ENCODE measurements at regions not wholly inside any gene's neighbourhood (a gene's known extent, or its start where the extent isn't known, plus 50 kb on each side); places are given as distances from the start of the nearest gene placed in this dataset.

GRCh38 chr17:14585099-14585498 lies 284.2 kb downstream of the HS3ST3B1 start:
- no peaks in the 10 kb centered on the region for H3K4me1 ChIP-seq (ENCODE audit: control insufficient read depth in 1 of 2, insufficient read depth in 2 of 2, low read length in 2 of 2)
- intact Hi-C loops (cut with micrococcal nuclease): no loop called here
- no peak overlapping the region for H3K27ac Mint-ChIP-seq
- H4K20me1 ChIP-seq (ENCODE audit: insufficient read depth, low read length): no peaks in the 10 kb centered on the region
- H3K9me3 ChIP-seq (replicated peaks in 1 of 2; ENCODE audit: control insufficient read depth in 1 of 2, insufficient read depth in 1 of 2, low read length in 2 of 2): no peaks in the 10 kb centered on the region
- H3K27me3 Mint-ChIP-seq (ENCODE audit: low read depth in 3 of 3): peaks cover 0 to 3% (median 0%) of the 10 kb centered on the region in 3 donors
- no peak overlapping the region for H3K4me2 ChIP-seq (replicated peaks; ENCODE audit: extremely low read depth, low read length, poor library complexity, severe bottlenecking)
- H3K79me2 ChIP-seq (ENCODE audit: insufficient read depth, low read length): no peaks in the 10 kb centered on the region
- no peak for TF ChIP-seq CTCF (IDR thresholded peaks at IDR 0.05)
- WGBS (ENCODE audit: insufficient coverage): 100% methylated on average over 2 of the region's 4 CpGs
- H3K4me1 Mint-ChIP-seq: no peaks in the 10 kb centered on the region
- H3K9ac ChIP-seq (ENCODE audit: insufficient read depth, low read length, poor library complexity, severe bottlenecking): no peak overlapping the region
- no peaks in the 10 kb centered on the region for H3K36me3 ChIP-seq (replicated peaks in 1 of 2; ENCODE audit: control insufficient read depth in 1 of 2, insufficient read depth in 2 of 2, low read length in 2 of 2)
- no peaks in the 10 kb centered on the region for H3K27me3 ChIP-seq (ENCODE audit: control insufficient read depth in 2 of 2, insufficient read depth in 2 of 2, low read length in 2 of 2)
- no peak overlapping the region for H3K27ac ChIP-seq (ENCODE audit: low read depth in 1 of 2, low read length in 2 of 2)
- H3K4me3 ChIP-seq (replicated peaks in 1 of 3; ENCODE audit: low read depth in 2 of 3, low read length in 3 of 3): no peak overlapping the region
- no peaks in the 10 kb centered on the region for H3K36me3 Mint-ChIP-seq
- H3K9me3 Mint-ChIP-seq: peaks cover 0 to 17% (median 4%) of the 10 kb centered on the region in 7 donors
- DNase-seq: no peak
- H3K4me3 Mint-ChIP-seq: no peak overlapping the region
- no peak overlapping the region for H2AFZ ChIP-seq (ENCODE audit: insufficient read depth, low read depth, low read length, poor library complexity, severe bottlenecking)

GRCh38 chr17:14582996-14583395 lies 282.1 kb downstream of the HS3ST3B1 start:
- H3K9me3 Mint-ChIP-seq: peaks cover 0 to 16% (median 8%) of the 10 kb centered on the region in 7 donors
- WGBS (ENCODE audit: insufficient coverage): no CpG with 5 or more reads among the region's 2 CpGs

More at GRCh38 chr17:14582996-14583395, 282.1 kb downstream of the HS3ST3B1 start:
- Histone ChIP-seq H3K79me2 (ENCODE audit: insufficient read depth, low read length) (no peaks in the 10 kb centered on the region), H3K27me3 (ENCODE audit: control insufficient read depth in 2 of 2, insufficient read depth in 2 of 2, low read length in 2 of 2) (no peaks in the 10 kb centered on the region), H3K4me1 (ENCODE audit: control insufficient read depth in 1 of 2, insufficient read depth in 2 of 2, low read length in 2 of 2) (no peaks in the 10 kb centered on the region), H2AFZ (ENCODE audit: insufficient read depth, low read depth, low read length, poor library complexity, severe bottlenecking) (no peak overlapping the region), H4K20me1 (ENCODE audit: insufficient read depth, low read length) (no peaks in the 10 kb centered on the region), H3K27ac (ENCODE audit: low read depth in 1 of 2, low read length in 2 of 2) (no peak overlapping the region), H3K36me3 (replicated peaks in 1 of 2; ENCODE audit: control insufficient read depth in 1 of 2, insufficient read depth in 2 of 2, low read length in 2 of 2) (no peaks in the 10 kb centered on the region), H3K4me2 (replicated peaks; ENCODE audit: extremely low read depth, low read length, poor library complexity, severe bottlenecking) (no peak overlapping the region), H3K4me3 (replicated peaks in 1 of 3; ENCODE audit: low read depth in 2 of 3, low read length in 3 of 3) (no peak overlapping the region), H3K9ac (ENCODE audit: insufficient read depth, low read length, poor library complexity, severe bottlenecking) (no peak overlapping the region), H3K9me3 (replicated peaks in 1 of 2; ENCODE audit: control insufficient read depth in 1 of 2, insufficient read depth in 1 of 2, low read length in 2 of 2) (no peaks in the 10 kb centered on the region)
- Mint-ChIP-seq H3K27ac (no peak overlapping the region), H3K4me1 (no peaks in the 10 kb centered on the region), H3K4me3 (no peak overlapping the region), H3K27me3 (ENCODE audit: low read depth in 3 of 3) (peaks cover 0 to 3% (median 0%) of the 10 kb centered on the region in 3 donors), H3K36me3 (no peaks in the 10 kb centered on the region)
- no peak for DNase-seq
- TF ChIP-seq CTCF (IDR thresholded peaks at IDR 0.05): no peak
- intact Hi-C loops (cut with micrococcal nuclease): no loop called here
